ENCODE measurements at regions not wholly inside any gene's neighbourhood (a gene's known extent, or its start where the extent isn't known, plus 50 kb on each side); places are given as distances from the start of the nearest gene placed in this dataset.

- TF ChIP-seq CTCF (IDR thresholded peaks at IDR 0.05) (no peak), POLR2A (IDR thresholded peaks at IDR 0.05) (no peak), EP300 (IDR thresholded peaks at IDR 0.05; ENCODE audit: low read depth) (no peak), POLR2AphosphoS5 (IDR thresholded peaks at IDR 0.05) (no peak)
Measured at GRCh38 chr4:71237641-71238040, 101.2 kb upstream of the SLC4A4 start.
